ENCODE measurements at regions not wholly inside any gene's neighbourhood (a gene's known extent, or its start where the extent isn't known, plus 50 kb on each side); places are given as distances from the start of the nearest gene placed in this dataset.

- H2AFZ ChIP-seq (ENCODE audit: low read depth, low read length, poor library complexity, severe bottlenecking), result no peak overlapping the region
- no peaks in the 10 kb centered on the region for H3K36me3 ChIP-seq (ENCODE audit: control insufficient read depth in 1 of 2, insufficient read depth in 2 of 2, low read length in 2 of 2)
- H3K79me2 ChIP-seq (ENCODE audit: insufficient read depth, low read length), result no peaks in the 10 kb centered on the region
- POLR2A ChIA-PET, result no interaction called here
- CTCF ChIA-PET, result no interaction called here
- BruUV-seq (replicated peaks), result no TSS peak
- H3K4me1 ChIP-seq (ENCODE audit: control insufficient read depth in 1 of 2, insufficient read depth in 2 of 2, low read length in 2 of 2), result no peaks in the 10 kb centered on the region
- H3K27me3 ChIP-seq (ENCODE audit: insufficient read depth, low read length), result no peaks in the 10 kb centered on the region
- H3K27ac ChIP-seq (ENCODE audit: low read depth, low read length), result no peak overlapping the region
- TF ChIP-seq SIN3A (IDR thresholded peaks at IDR 0.05; ENCODE audit: low read depth) (no peak), FOSL1 (IDR thresholded peaks at IDR 0.05; ENCODE audit: low read depth) (no peak), ATF3 (IDR thresholded peaks at IDR 0.05) (no peak), JUND (IDR thresholded peaks at IDR 0.05) (no peak), ZBTB33 (IDR thresholded peaks at IDR 0.05; ENCODE audit: extremely low read depth, insufficient replicate concordance, low read length) (no peak), RAD21 (IDR thresholded peaks at IDR 0.05; ENCODE audit: low read depth) (no peak), CTCF (IDR thresholded peaks at IDR 0.05 in 2 of 3, conservative IDR thresholded peaks at IDR 0.05 in 1 of 3; ENCODE audit: borderline replicate concordance in 1 of 3, insufficient read depth in 1 of 3, low read depth in 2 of 3, low read length in 2 of 3) (no peak), ZFX (IDR thresholded peaks at IDR 0.05) (no peak), TCF7L2 (IDR thresholded peaks at IDR 0.05; ENCODE audit: borderline replicate concordance, extremely low read depth, insufficient read depth, insufficient read length) (no peak), REST (IDR thresholded peaks at IDR 0.05; ENCODE audit: low read depth) (no peak), ZNF274 (IDR thresholded peaks at IDR 0.05; ENCODE audit: low read depth, low read length) (no peak), EZH2 (IDR thresholded peaks at IDR 0.05) (no peak), SRF (IDR thresholded peaks at IDR 0.05; ENCODE audit: low read depth) (no peak), EGR1 (IDR thresholded peaks at IDR 0.05; ENCODE audit: low read depth) (no peak), POLR2AphosphoS5 (IDR thresholded peaks at IDR 0.05; ENCODE audit: low read depth, low read length) (no peak), CBX3 (IDR thresholded peaks at IDR 0.05; ENCODE audit: low read depth) (no peak), MAX (IDR thresholded peaks at IDR 0.05) (no peak), SP1 (IDR thresholded peaks at IDR 0.05; ENCODE audit: low read depth) (no peak), POLR2A (IDR thresholded peaks at IDR 0.05; ENCODE audit: borderline replicate concordance, extremely low read depth, insufficient read depth, insufficient read length) (no peak), CEBPB (IDR thresholded peaks at IDR 0.05; ENCODE audit: low read depth) (no peak)
- no peaks in the 10 kb centered on the region for H4K20me1 ChIP-seq (ENCODE audit: insufficient read depth)
- DNase-seq (ENCODE audit: low read depth, low spot score) (no peak), ATAC-seq (no peak)
- no peaks in the 10 kb centered on the region for H3K9me3 ChIP-seq (ENCODE audit: control insufficient read depth in 1 of 2, insufficient read depth in 1 of 2, low read depth in 1 of 2, low read length in 2 of 2)
- H3K4me3 ChIP-seq (replicated peaks in 1 of 2; ENCODE audit: low read depth in 1 of 2, low read length in 2 of 2), result no peak overlapping the region
- H3K4me2 ChIP-seq (ENCODE audit: low read length), result no peak overlapping the region
- no peaks in the 10 kb centered on the region for H3K9me2 ChIP-seq (ENCODE audit: insufficient read depth)
- H3K9ac ChIP-seq (ENCODE audit: low read length), result no peak overlapping the region
- intact Hi-C loops (cut with micrococcal nuclease), result no loop called here
- RAD21 ChIA-PET (ENCODE audit: low non-redundant PET in 1 of 2, low total read pairs in 2 of 2, uncharacterized antibody in 2 of 2, unreplicated experiment in 2 of 2), result no interaction called here
These were observed 63.2 kb upstream of the GHR start for GRCh38 chr5:42360056-42360455.
